T-helper 1 cell treated with Interleukin-12 subunit alpha and Interleukin-12 subunit beta and Interleukin-4 antibody, amounts not matched to agents 30 μg/mL and 1 μg/mL, for 36 hours (primary cell): ENCODE measurements at regions not wholly inside any gene's neighbourhood (a gene's known extent, or its start where the extent isn't known, plus 50 kb on each side); places are given as distances from the start of the nearest gene placed in this dataset.

ENCODE experiments used
- H3K27ac Mint-ChIP-seq: one replicate; pipeline ENCODE4 v1.8.0; 2021; ENCODE audit warnings: mild to moderate bottlenecking, mixed read lengths
- H3K27me3 Mint-ChIP-seq: one replicate; pipeline ENCODE4 v1.8.0; 2021; ENCODE audit warnings: low read depth, mixed read lengths
- H3K36me3 Mint-ChIP-seq: one replicate; pipeline ENCODE4 v1.8.0; 2021; ENCODE audit warnings: low read depth, mixed read lengths
- H3K4me1 Mint-ChIP-seq: one replicate; pipeline ENCODE4 v1.8.0; 2021; ENCODE audit warnings: low read depth, mixed read lengths
- H3K4me3 Mint-ChIP-seq: one replicate; pipeline ENCODE4 v1.8.0; 2021; ENCODE audit warnings: mild to moderate bottlenecking, moderate library complexity, mixed read lengths
- H3K9me3 Mint-ChIP-seq: one replicate; pipeline ENCODE4 v1.8.0; 2021; ENCODE audit warnings: mixed read lengths

- no peak overlapping the region for H3K27ac Mint-ChIP-seq
- H3K4me3 Mint-ChIP-seq: no peak overlapping the region
- no peaks in the 10 kb centered on the region for H3K4me1 Mint-ChIP-seq
- no peaks in the 10 kb centered on the region for H3K36me3 Mint-ChIP-seq
- no peaks in the 10 kb centered on the region for H3K27me3 Mint-ChIP-seq
- H3K9me3 Mint-ChIP-seq: no peaks in the 10 kb centered on the region
Measured at GRCh38 chr11:109867784-109868183, 225.4 kb upstream of the ZC3H12C start.

DNA sequence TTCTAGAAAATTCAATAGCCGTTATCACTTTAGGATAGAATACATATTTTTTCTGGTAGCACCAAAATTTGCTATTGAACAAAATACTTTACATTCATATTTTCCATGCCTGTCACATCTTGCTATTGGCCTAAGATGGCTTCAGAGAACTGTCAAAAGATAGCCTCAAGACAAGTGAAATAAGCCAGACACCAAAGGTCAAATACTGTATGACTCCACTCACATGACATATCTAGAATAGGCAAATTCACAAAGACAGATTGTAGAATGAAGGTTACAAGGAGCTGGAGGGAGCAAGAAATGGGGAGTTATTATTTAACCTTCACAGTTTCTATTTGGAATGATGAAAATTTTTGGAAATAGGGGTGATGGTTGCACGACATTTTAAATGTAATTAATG lies 223.7 kb upstream of the ZC3H12C start:
- H3K9me3 Mint-ChIP-seq: no peaks in the 10 kb centered on the region
- no peak overlapping the region for H3K4me3 Mint-ChIP-seq
- H3K27me3 Mint-ChIP-seq: no peaks in the 10 kb centered on the region
- no peak overlapping the region for H3K27ac Mint-ChIP-seq
- no peaks in the 10 kb centered on the region for H3K36me3 Mint-ChIP-seq
- no peaks in the 10 kb centered on the region for H3K4me1 Mint-ChIP-seq

DNA sequence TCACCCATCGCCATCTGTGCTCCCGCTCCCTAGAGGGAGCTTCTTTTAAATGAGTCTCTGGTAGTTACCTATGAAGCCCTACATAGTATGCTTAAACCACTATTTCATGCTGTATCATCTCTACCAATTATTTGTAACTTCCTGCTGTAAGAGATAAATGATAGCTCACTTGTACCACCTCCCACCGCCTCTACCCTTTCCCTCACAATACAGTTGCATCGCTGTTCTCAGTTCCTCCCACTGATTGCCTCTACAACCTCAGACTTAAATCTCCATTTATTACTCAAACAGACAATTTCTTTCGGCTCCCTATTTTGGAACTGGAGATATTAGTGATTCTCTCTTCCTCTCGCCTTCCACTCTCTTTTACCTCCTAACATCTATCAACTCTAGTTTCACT lies 222.9 kb upstream of the ZC3H12C start:
- H3K27ac Mint-ChIP-seq: no peak overlapping the region
- H3K9me3 Mint-ChIP-seq: no peaks in the 10 kb centered on the region
- no peaks in the 10 kb centered on the region for H3K4me1 Mint-ChIP-seq

DNA sequence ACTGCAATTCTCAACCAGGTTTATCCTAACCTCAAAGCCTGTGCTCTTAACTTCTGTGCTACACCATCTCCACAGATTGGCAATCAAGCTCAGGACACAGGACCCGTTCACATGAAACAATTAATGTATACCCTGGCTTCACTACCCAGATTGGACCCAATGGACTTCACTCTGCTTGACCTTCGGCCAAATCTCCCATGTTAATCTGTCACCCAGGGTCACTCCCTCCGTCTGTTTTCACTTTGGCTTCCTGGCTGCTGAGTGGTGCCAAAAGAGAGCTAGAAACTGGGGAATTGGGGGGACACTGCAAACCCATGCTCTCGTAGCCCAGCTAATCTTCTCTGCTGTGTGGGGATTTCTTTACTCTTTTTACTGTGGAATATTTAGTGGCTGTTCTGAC lies 216.1 kb upstream of the ZC3H12C start:
- H3K4me3 Mint-ChIP-seq: no peak overlapping the region
- H3K36me3 Mint-ChIP-seq: no peaks in the 10 kb centered on the region
- no peaks in the 10 kb centered on the region for H3K27me3 Mint-ChIP-seq
- peaks cover 2% of the 10 kb centered on the region for H3K9me3 Mint-ChIP-seq
- no peaks in the 10 kb centered on the region for H3K4me1 Mint-ChIP-seq
- H3K27ac Mint-ChIP-seq: no peak overlapping the region

More for the DNA sequence above, 222.9 kb upstream of the ZC3H12C start:
- no peaks in the 10 kb centered on the region for H3K27me3 Mint-ChIP-seq
- no peaks in the 10 kb centered on the region for H3K36me3 Mint-ChIP-seq
- H3K4me3 Mint-ChIP-seq: no peak overlapping the region

- no peak overlapping the region for H3K4me3 Mint-ChIP-seq
- no peaks in the 10 kb centered on the region for H3K27me3 Mint-ChIP-seq
- H3K36me3 Mint-ChIP-seq: no peaks in the 10 kb centered on the region
- no peak overlapping the region for H3K27ac Mint-ChIP-seq
- H3K9me3 Mint-ChIP-seq: peaks cover 6% of the 10 kb centered on the region
- no peaks in the 10 kb centered on the region for H3K4me1 Mint-ChIP-seq
Measured at GRCh38 chr11:109884501-109884900, 208.7 kb upstream of the ZC3H12C start.

GRCh38 chr11:109885006-109885405 lies 208.2 kb upstream of the ZC3H12C start:
- H3K4me3 Mint-ChIP-seq: no peak overlapping the region
- no peaks in the 10 kb centered on the region for H3K4me1 Mint-ChIP-seq
- H3K9me3 Mint-ChIP-seq: peaks cover 6% of the 10 kb centered on the region
- H3K27ac Mint-ChIP-seq: no peak overlapping the region
- no peaks in the 10 kb centered on the region for H3K27me3 Mint-ChIP-seq
- H3K36me3 Mint-ChIP-seq: no peaks in the 10 kb centered on the region

DNA sequence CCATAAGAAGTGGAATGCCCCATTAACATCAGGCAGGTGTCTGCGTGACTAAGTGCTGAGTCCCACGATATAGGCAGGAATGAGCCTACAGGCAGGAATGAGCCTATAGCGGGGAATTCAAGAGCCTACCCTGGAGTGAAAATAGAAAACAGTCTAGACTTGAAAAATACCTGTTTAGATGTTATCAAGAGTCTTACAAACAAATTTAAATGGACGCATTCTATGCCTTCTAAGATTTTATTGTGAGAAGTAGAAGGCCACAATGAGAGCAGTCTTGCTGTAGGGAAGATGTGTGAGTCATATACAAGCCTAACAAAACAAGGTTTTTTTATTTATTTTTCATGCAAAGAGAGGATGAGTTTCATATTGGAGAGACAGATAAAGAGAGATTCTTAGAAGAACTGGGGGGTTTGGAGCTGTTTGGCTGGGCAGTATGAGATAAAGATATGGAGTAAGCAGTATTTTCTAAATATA lies 200.8 kb upstream of the ZC3H12C start:
- H3K27ac Mint-ChIP-seq: no peak overlapping the region
- no peaks in the 10 kb centered on the region for H3K9me3 Mint-ChIP-seq
- H3K4me1 Mint-ChIP-seq: no peaks in the 10 kb centered on the region
- no peaks in the 10 kb centered on the region for H3K36me3 Mint-ChIP-seq
- no peak overlapping the region for H3K4me3 Mint-ChIP-seq
- no peaks in the 10 kb centered on the region for H3K27me3 Mint-ChIP-seq

- Mint-ChIP-seq H3K36me3 (no peaks in the 10 kb centered on the region), H3K4me3 (no peak overlapping the region), H3K9me3 (no peaks in the 10 kb centered on the region), H3K27ac (no peak overlapping the region), H3K27me3 (no peaks in the 10 kb centered on the region), H3K4me1 (no peaks in the 10 kb centered on the region)
Measured at GRCh38 chr11:109894242-109894641, 198.9 kb upstream of the ZC3H12C start.

GRCh38 chr11:109898592-109898991 lies 194.6 kb upstream of the ZC3H12C start:
- H3K27me3 Mint-ChIP-seq: no peaks in the 10 kb centered on the region
- no peaks in the 10 kb centered on the region for H3K36me3 Mint-ChIP-seq
- no peak overlapping the region for H3K4me3 Mint-ChIP-seq
- no peaks in the 10 kb centered on the region for H3K9me3 Mint-ChIP-seq
- H3K4me1 Mint-ChIP-seq: no peaks in the 10 kb centered on the region
- no peak overlapping the region for H3K27ac Mint-ChIP-seq

DNA sequence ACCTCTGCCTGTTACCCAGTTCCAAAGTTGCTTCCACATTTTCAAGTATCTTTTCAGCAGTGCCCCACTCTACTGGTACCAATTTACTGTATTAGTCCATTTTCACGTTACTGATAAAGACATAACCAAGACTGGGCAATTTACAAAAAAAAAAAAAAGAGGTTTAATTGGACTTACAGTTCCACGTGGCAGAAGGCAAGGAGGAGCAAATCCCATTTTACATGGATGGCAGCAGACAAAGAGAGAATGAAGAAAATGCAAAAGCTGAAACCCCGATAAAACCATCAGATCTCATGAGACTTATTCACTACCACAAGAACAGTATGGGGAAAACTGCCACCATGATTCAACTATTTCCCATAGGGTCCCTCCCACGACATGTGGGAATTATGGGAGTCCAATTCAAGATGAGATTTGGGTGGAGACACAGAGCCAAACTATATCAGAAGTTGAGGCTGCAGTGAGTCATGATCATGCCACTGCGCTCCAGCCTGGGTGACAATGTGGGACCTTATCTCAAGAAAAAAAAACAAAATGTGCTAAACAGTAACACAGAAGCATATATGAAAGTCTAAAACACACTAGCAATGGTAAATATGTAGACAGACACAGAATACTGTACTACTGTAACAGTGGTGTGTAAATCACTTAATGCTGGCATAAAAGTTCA lies 190.3 kb upstream of the ZC3H12C start:
- Mint-ChIP-seq H3K4me3 (no peak overlapping the region), H3K36me3 (no peaks in the 10 kb centered on the region)

GRCh38 chr11:109911488-109911887 lies 181.7 kb upstream of the ZC3H12C start:
- H3K27me3 Mint-ChIP-seq: no peaks in the 10 kb centered on the region
- no peaks in the 10 kb centered on the region for H3K4me1 Mint-ChIP-seq
- H3K4me3 Mint-ChIP-seq: no peak overlapping the region
- H3K9me3 Mint-ChIP-seq: no peaks in the 10 kb centered on the region
- no peak overlapping the region for H3K27ac Mint-ChIP-seq
- H3K36me3 Mint-ChIP-seq: no peaks in the 10 kb centered on the region

More for the DNA sequence above, 190.3 kb upstream of the ZC3H12C start:
- Mint-ChIP-seq H3K4me1 (no peaks in the 10 kb centered on the region), H3K27me3 (no peaks in the 10 kb centered on the region), H3K9me3 (no peaks in the 10 kb centered on the region), H3K27ac (no peak overlapping the region)

- Mint-ChIP-seq H3K4me3 (no peak overlapping the region), H3K36me3 (no peaks in the 10 kb centered on the region), H3K27me3 (no peaks in the 10 kb centered on the region), H3K4me1 (no peaks in the 10 kb centered on the region), H3K9me3 (no peaks in the 10 kb centered on the region), H3K27ac (no peak overlapping the region)
Measured at GRCh38 chr11:109914038-109914437, 179.2 kb upstream of the ZC3H12C start.

DNA sequence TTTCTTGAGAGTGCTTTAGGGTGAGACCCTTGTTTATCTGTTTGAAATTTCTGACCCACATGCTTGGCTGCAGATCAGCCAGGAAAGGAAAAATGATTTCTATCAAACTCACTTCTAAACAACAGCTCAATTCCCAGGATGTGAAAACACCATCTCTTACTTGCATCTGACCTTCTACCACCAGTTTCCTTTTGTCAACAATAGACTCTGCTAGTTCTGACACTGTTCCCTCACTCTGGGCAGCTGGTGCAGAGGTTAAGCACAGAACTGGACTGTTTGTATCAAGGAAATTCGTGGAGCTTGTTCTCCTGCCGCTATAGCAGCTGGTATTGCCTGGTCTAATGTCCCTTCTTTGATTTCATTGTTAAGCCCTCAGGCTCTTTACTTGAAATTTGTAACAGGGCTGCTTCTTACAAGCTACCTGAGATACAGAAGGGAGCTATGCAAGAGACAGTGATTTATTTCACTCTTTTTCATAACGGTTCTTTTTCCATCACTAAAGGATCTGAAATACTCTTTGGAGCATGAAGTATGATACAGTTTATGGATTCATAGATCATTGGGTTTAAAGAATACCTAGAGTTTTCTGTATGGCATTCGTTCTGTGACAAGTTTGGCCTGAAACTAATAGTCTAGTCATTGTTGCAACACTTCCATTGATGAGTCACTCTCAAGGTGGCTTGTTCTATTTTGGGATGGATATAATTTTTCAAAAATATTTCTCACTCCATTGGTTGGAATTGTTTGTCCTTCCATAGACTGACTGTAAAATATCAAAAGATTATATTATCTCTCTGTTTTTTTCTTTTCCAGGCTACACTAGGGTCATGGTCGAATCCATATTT lies 178.2 kb upstream of the ZC3H12C start:
- Mint-ChIP-seq H3K36me3 (no peaks in the 10 kb centered on the region), H3K27ac (no peak overlapping the region), H3K4me3 (no peak overlapping the region), H3K4me1 (no peaks in the 10 kb centered on the region), H3K9me3 (no peaks in the 10 kb centered on the region), H3K27me3 (no peaks in the 10 kb centered on the region)

GRCh38 chr11:109926941-109927340 lies 166.3 kb upstream of the ZC3H12C start:
- H3K9me3 Mint-ChIP-seq: no peaks in the 10 kb centered on the region
- H3K4me3 Mint-ChIP-seq: no peak overlapping the region
- no peaks in the 10 kb centered on the region for H3K4me1 Mint-ChIP-seq
- no peaks in the 10 kb centered on the region for H3K36me3 Mint-ChIP-seq
- H3K27me3 Mint-ChIP-seq: peaks cover 7% of the 10 kb centered on the region
- no peak overlapping the region for H3K27ac Mint-ChIP-seq

DNA sequence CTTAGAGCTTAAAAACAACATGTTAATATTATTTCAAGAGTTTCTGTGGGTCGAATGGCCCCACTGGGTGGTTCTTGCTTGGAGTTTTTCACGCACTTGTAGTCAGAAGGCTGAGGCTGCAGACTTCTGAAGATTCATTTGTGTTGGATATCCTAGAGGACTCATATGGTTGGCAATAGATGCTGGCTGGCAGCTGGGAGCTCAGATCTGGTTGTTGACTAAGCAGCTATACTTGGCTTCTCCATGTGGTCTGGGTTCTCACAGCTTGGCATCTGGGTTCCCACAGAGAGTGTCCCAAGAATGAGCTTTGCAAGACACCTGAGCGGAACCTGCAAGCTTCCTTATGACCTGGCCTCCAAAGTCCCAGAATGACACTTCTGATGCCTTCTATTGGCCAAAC lies 163.9 kb upstream of the ZC3H12C start:
- no peak overlapping the region for H3K27ac Mint-ChIP-seq
- H3K4me3 Mint-ChIP-seq: no peak overlapping the region
- no peaks in the 10 kb centered on the region for H3K9me3 Mint-ChIP-seq
- no peaks in the 10 kb centered on the region for H3K4me1 Mint-ChIP-seq
- H3K27me3 Mint-ChIP-seq: peaks cover 7% of the 10 kb centered on the region
- no peaks in the 10 kb centered on the region for H3K36me3 Mint-ChIP-seq
